DOHH2 (cell line): ENCODE measurements at regions not wholly inside any gene's neighbourhood (a gene's known extent, or its start where the extent isn't known, plus 50 kb on each side); places are given as distances from the start of the nearest gene placed in this dataset.

Experiments
- EZH2phosphoT487 ChIP-seq: fragments of 200-600 bp; sonication (generic); IDR thresholded peaks from 2 replicates; pipeline ENCODE4 v1.6.1; 2017; ENCODE audit warnings: borderline replicate concordance, mild to moderate bottlenecking, antibody characterized with exemption, low read length, moderate library complexity, mixed read lengths
- TF ChIP-seq, protein P1 (sequence below): fragments of 200-600 bp; sonication (generic); IDR thresholded peaks from one replicate; pipeline ENCODE4 v1.5.1; 2014; ENCODE audit warnings: antibody characterized with exemption, mild to moderate bottlenecking, low read depth, low read length; ENCODE audit not compliant: poor library complexity, severe bottlenecking

DNA sequence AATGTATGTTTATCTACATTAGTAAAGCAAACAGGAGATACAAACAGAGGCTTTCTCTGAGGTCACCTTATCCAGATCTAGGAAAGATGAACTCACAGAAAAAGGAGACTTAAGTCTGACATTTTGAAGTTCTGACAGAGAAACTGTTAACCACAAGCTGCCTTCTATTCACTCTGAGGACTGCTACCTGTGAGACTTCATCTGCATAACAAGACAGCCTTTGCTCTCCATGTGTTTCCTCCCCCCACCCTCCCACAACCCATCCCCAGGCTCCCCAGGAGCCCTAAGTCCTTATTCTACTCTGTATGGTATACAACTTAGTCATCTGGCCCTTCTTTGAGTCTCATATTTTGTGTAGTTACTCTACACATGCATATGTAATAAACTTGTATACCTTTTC, 699.0 kb downstream of the FGF9 start:
- TF ChIP-seq, protein P1, sequence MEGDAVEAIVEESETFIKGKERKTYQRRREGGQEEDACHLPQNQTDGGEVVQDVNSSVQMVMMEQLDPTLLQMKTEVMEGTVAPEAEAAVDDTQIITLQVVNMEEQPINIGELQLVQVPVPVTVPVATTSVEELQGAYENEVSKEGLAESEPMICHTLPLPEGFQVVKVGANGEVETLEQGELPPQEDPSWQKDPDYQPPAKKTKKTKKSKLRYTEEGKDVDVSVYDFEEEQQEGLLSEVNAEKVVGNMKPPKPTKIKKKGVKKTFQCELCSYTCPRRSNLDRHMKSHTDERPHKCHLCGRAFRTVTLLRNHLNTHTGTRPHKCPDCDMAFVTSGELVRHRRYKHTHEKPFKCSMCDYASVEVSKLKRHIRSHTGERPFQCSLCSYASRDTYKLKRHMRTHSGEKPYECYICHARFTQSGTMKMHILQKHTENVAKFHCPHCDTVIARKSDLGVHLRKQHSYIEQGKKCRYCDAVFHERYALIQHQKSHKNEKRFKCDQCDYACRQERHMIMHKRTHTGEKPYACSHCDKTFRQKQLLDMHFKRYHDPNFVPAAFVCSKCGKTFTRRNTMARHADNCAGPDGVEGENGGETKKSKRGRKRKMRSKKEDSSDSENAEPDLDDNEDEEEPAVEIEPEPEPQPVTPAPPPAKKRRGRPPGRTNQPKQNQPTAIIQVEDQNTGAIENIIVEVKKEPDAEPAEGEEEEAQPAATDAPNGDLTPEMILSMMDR: no peak
- no peak for TF ChIP-seq EZH2phosphoT487
